DND-41 (cell line): ENCODE measurements at regions not wholly inside any gene's neighbourhood (a gene's known extent, or its start where the extent isn't known, plus 50 kb on each side); places are given as distances from the start of the nearest gene placed in this dataset.

Experiments used
- ATAC-seq: fragments of 200-7000 bp; cut with Tn5 transposase; 3 replicates; pipeline ENCODE4 v1.9.1; 2021; ENCODE audit warnings: low read depth; ENCODE audit not compliant: insufficient read depth
- DNase-seq: peaks from one replicate; pipeline ENCODE4 v3.0.0-alpha.2; 2020
- H2AFZ ChIP-seq: 2 replicates; pipeline ENCODE4 v1.6.0; 2012; ENCODE audit warnings: low read depth, low read length
- H3K27ac ChIP-seq: 2 replicates; pipeline ENCODE4 v1.5.1; 2012; ENCODE audit warnings: low read length, inconsistent platforms
- H3K27me3 ChIP-seq: fragments of 200-600 bp; sonication (generic); 2 replicates; pipeline ENCODE4 v1.6.0; 2012; ENCODE audit warnings: low read length, mild to moderate bottlenecking, inconsistent platforms; ENCODE audit not compliant: insufficient read depth, poor library complexity
- H3K36me3 ChIP-seq: 2 replicates; pipeline ENCODE4 v1.5.1; 2012; ENCODE audit warnings: low read length, inconsistent platforms; ENCODE audit not compliant: insufficient read depth
- H3K4me1 ChIP-seq: 2 replicates; pipeline ENCODE4 v1.5.1; 2012; ENCODE audit warnings: mild to moderate bottlenecking, low read length; ENCODE audit not compliant: insufficient read depth
- H3K4me2 ChIP-seq: 2 replicates; pipeline ENCODE4 v1.6.0; 2012; ENCODE audit warnings: mild to moderate bottlenecking, moderate library complexity, low read length, inconsistent platforms; ENCODE audit not compliant: insufficient read depth
- H3K4me3 ChIP-seq, 2 experiments: fragments of 200-600 bp in 1 of 2; shearing (Covaris generic) in 1 of 2; 2 replicates each; pipeline ENCODE4 v1.5.1; 2012 to 2016; ENCODE audit warnings: inconsistent platforms in 2 of 2, low read length in 2 of 2, mild to moderate bottlenecking in 2 of 2, low read depth in 1 of 2, moderate library complexity in 1 of 2
- H3K79me2 ChIP-seq: 2 replicates; pipeline ENCODE4 v1.6.0; 2012; ENCODE audit warnings: low read length, inconsistent platforms; ENCODE audit not compliant: insufficient read depth
- H3K9ac ChIP-seq: 2 replicates; pipeline ENCODE4 v1.6.0; 2012; ENCODE audit warnings: low read depth, mild to moderate bottlenecking, inconsistent platforms, low read length, moderate library complexity
- H3K9me3 ChIP-seq: 2 replicates; pipeline ENCODE4 v1.5.1; 2012; ENCODE audit warnings: low read length, moderate library complexity, mild to moderate bottlenecking, inconsistent platforms; ENCODE audit not compliant: insufficient read depth, severe bottlenecking
- H4K20me1 ChIP-seq: 2 replicates; pipeline ENCODE4 v1.6.0; 2012; ENCODE audit warnings: low read length; ENCODE audit not compliant: insufficient read depth
- EZH2 ChIP-seq: IDR thresholded peaks from 3 replicates; pipeline ENCODE4 v1.6.1; 2012; ENCODE audit warnings: borderline replicate concordance, low read depth, mild to moderate bottlenecking, moderate library complexity, low read length, inconsistent platforms; ENCODE audit not compliant: severe bottlenecking
- TF ChIP-seq, protein P1 (sequence below): IDR thresholded peaks from 2 replicates; pipeline ENCODE4 v1.5.1; 2012; ENCODE audit warnings: borderline replicate concordance, low read length, moderate library complexity, mild to moderate bottlenecking; ENCODE audit not compliant: poor library complexity, severe bottlenecking; ENCODE audit errors: extremely low read depth

DNA sequence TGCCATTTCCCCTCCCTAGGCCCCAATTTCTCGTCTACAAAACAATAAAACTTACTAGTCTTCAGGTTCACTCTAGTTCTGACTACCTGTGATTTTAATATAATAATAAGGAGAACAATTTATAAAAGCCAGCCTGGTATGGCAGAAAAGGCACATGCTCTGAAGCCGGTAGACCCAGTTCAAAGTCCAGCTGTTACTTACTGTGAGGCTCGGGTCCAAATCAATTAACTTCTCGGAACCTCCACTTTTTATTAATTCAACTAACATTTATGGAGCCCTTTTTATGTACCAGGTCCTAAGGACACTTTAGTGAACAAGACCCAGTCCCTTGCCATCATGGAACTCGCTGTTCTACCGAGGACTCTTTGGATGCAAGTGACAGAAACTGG lies 53.8 kb upstream of the SMAD3 start:
- Histone ChIP-seq H3K4me2 (no peak overlapping the region), H3K9ac (no peak overlapping the region), H4K20me1 (no peaks in the 10 kb centered on the region), H3K27me3 (no peaks in the 10 kb centered on the region), H3K27ac (no peak overlapping the region), H2AFZ (no peak overlapping the region), H3K79me2 (no peaks in the 10 kb centered on the region), H3K4me1 (no peaks in the 10 kb centered on the region), H3K36me3 (no peaks in the 10 kb centered on the region), H3K9me3 (no peaks in the 10 kb centered on the region), H3K4me3 (no peak overlapping the region)
- no peak for TF ChIP-seq EZH2
- TF ChIP-seq, protein P1, sequence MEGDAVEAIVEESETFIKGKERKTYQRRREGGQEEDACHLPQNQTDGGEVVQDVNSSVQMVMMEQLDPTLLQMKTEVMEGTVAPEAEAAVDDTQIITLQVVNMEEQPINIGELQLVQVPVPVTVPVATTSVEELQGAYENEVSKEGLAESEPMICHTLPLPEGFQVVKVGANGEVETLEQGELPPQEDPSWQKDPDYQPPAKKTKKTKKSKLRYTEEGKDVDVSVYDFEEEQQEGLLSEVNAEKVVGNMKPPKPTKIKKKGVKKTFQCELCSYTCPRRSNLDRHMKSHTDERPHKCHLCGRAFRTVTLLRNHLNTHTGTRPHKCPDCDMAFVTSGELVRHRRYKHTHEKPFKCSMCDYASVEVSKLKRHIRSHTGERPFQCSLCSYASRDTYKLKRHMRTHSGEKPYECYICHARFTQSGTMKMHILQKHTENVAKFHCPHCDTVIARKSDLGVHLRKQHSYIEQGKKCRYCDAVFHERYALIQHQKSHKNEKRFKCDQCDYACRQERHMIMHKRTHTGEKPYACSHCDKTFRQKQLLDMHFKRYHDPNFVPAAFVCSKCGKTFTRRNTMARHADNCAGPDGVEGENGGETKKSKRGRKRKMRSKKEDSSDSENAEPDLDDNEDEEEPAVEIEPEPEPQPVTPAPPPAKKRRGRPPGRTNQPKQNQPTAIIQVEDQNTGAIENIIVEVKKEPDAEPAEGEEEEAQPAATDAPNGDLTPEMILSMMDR = no peak
- DNase-seq (no peak), ATAC-seq (no peak)

DNA sequence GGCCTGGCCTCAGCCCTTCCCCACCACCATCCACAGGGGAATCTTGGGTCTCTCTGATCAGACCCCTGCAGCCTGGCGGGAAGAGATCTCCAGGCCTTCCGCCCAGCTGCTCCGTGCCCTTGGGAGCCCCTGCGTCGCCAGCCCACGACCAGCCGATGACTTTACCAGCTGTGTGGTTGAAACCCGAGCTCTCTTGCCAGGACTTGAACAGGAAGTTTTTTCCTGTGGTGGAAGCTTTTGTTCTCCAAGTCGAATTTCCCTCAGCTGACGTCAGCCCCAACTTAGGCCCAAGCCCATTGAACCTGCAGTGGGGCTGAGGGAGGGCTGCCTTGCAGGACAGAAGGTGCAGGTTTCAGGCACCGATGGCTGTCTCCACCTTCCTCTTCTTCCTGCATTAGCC lies 51.7 kb upstream of the SMAD3 start:
- ATAC-seq (no peak), DNase-seq (no peak)
- H3K4me1 ChIP-seq = no peaks in the 10 kb centered on the region

More for the DNA sequence above, 51.7 kb upstream of the SMAD3 start:
- no peaks in the 10 kb centered on the region for H3K36me3 ChIP-seq
- H3K4me3 ChIP-seq = no peak overlapping the region
- no peak overlapping the region for H3K9ac ChIP-seq
- no peaks in the 10 kb centered on the region for H3K79me2 ChIP-seq
- H3K9me3 ChIP-seq = no peaks in the 10 kb centered on the region
- no peak overlapping the region for H3K4me2 ChIP-seq
- no peaks in the 10 kb centered on the region for H4K20me1 ChIP-seq
- H3K27me3 ChIP-seq = no peaks in the 10 kb centered on the region
- TF ChIP-seq, protein P1 = no peak
- TF ChIP-seq EZH2 = no peak
- no peak overlapping the region for H3K27ac ChIP-seq
- no peak overlapping the region for H2AFZ ChIP-seq
